ENCODE measurements at regions not wholly inside any gene's neighbourhood (a gene's known extent, or its start where the extent isn't known, plus 50 kb on each side); places are given as distances from the start of the nearest gene placed in this dataset.
"Not testable (repeated sequence)": the region's sequence is repeated elsewhere in the genome, so short reads cannot be mapped to it uniquely, and the experiment has no call there.

DNA sequence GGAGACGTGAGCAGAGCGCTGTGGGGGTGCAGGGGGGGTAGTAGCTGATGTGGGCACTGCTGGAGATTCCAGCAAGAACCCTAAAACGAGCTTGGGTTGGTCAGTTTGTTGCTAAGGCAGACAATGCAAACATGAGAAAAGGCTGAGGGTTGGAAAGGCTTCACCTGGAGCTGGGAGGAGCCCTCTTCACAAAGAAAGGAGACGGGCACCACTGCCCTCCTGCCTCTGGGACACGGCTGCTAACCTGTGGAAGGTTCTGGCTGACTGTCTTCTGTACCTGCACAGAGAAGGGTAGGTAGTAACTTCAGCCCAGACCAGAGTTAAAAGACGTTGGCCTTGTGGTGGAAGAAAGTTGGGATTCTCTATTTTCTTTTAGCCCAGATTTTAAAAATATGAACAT, 108.7 kb downstream of the SUCLA2 start:
- no peak for DNase-seq

DNA sequence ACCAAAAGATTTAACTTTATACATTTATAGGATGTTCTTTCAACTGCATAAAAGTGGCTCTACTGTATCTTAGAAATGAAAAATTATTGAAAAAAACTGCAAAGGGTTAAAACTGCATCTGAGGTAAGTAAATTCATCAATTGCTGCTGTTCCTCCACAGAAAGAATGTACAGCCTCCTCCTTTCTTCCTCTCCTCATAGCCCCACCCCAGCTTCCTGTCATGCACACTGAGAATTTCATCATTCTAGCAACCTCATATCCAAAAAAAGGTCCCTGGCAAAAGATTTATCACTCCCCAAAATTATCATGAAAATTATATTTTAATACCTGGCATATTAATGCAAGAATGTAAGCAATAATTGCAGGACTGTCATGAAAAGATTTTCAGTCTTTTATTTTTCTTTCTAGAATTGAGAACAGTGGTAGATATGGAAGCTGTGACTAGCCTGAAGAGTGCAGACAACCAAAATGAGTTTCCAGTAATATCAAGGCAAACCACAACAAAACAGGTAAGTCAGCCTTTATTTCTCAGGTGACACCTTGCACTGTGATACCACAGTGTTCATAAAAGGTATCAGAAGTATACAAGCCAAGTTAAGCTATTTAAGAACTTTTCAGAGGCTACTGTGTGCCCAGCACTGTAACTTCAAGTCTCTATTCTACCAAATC, 110.8 kb downstream of the SUCLA2 start:
- no peak for DNase-seq

DNA sequence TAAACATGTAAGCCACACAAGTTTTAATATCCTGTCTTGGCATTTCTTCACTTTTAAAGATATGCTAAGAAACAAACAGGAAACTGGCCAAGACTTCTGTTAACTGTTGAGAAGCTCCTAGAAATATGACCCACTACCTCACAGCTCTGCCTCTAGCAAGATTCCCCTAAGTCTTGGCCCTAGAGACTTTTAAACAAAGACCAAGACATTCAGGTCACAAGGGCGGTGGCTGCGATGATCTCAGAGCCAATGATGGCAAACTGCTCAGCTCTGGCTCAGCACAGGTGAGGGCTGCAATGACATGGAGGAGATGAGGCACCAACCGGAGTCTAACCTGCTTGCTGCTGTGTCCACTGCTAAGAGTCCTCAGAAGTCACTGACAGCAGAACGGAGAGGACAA, 114.8 kb downstream of the SUCLA2 start:
- no peak for DNase-seq

DNA sequence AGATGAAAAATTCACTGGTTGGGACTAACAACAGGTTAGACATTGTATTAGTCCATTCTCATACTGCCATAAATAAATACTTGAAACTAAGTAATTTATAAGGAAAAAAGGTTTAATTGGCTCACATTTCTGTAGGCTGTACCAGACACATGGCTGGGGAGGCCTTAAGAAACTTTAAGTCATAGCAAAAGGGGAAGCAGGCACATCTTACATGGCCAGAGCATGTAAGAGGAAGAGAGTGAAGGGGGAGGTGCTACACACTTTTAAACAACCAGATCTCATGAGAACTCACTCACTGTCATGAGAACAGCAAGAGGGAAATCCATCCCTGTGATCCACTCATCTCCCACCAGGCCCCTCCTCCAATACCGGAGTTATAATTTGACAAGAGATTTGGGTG, 125.9 kb downstream of the SUCLA2 start:
- no peak for DNase-seq

DNA sequence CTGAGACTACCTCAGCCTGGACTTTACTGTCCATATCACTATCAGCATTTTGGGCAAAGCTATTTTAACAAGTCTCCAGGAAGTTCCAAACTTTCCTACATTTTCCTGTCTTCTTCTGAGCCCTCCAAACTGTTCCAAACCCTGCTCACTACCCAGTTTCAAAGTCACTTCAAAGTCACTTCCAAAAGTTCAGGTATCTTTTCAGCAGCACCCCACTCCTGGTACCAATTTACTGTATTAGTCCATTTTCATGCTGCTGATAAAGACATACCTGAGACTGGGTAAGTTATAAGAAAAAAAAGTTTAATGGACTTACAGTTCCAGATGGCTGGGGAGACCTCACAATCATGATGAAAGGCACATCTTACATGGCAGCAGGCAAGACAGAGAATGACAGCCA, 127.1 kb downstream of the SUCLA2 start:
- not testable (repeated sequence) for DNase-seq

DNA sequence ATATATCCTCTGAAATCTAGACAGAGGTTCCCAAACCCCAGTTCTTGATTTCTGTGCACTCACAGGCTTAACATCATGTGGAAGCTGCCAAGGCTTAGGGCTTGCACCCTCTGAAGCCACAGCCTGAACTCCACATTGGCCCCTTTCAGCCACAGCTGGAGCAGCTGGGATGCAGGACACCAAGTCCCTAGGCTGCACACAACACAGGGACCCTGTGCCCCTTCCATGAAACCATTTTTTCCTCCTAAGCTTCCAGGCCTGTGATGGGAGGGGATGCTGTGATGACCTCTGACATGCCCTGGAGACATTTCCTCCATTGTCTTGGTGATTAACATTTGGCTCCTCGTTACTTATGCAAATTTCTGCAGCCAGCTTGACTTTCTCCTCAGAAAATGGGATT, 127.8 kb downstream of the SUCLA2 start:
- DNase-seq, result not testable (repeated sequence)

DNA sequence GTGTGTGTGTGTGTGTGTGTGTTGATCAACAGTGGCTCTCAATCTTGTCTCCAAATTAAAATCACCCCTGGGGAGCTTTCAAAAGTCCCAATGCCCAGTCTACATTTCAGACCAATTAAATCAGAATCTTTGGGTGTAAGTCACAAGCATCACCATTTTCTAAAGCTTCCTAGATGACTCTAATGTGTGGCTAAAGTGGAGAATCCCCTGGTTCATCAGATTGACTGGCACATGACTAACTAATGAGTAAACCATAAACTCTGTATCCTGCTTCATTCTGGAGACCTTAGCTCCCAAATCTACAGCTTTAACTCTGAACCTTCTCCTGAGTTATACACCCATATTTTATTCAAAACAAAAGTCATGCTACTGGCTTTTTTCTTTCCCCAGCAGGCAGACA, 131.3 kb downstream of the SUCLA2 start:
- DNase-seq, result no peak

DNA sequence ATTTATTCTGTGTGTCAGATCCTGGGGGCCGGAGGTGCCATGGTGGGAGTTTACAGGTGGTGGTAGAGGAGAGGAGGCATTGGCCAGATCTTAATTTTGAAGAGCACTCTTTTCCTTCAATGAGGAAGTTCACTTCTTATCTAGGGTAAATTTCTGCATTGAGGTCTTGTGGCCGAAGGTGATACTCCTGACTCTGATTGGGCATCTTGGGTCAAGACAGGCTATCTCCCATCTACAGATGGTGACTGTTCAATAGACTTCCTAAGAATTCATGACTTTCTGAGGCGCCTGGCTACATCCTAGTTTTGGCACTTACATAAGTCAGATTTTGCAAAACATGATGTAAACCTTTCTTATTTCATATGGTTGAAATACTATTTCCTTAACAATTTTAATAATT, 135.2 kb downstream of the SUCLA2 start:
- DNase-seq, result no peak

DNA sequence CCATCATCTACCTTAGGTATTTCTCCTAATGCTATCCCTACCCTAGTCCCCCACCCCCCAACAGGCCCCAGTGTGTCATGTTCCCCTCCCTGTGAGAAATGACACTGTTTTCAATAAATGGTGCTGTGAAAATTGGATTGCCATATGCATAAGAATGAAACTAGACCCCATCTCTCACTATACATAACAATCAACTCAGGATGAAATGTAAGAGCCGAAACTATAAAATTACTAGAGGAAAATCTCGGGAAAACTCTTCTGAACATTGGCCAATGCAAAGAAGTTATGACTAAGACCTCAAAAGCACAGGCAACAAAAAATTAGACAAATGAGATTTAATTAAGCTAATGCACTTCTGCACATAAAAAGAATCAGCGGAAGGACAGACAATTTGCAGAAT, 138.2 kb downstream of the SUCLA2 start:
- no peak for DNase-seq

DNA sequence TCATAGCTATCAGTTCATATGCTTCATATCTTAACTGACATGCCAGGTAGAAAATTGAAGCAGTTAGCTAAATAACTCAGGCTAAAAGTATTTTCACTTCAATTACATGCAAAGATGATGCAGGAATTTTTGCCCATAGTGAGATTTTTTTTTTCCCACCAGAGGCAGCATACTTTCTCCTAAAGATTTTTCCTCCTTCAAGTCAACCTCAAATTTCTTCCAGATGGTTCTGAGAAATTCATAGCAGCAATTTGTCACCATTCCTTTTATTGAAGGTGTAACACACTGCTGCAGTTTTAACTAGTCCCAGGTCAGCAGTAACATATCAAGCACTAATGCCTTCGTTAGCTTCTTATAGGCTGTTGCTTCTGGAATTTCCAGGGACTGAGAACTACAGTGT, 141.9 kb downstream of the SUCLA2 start:
- DNase-seq, result no peak

DNA sequence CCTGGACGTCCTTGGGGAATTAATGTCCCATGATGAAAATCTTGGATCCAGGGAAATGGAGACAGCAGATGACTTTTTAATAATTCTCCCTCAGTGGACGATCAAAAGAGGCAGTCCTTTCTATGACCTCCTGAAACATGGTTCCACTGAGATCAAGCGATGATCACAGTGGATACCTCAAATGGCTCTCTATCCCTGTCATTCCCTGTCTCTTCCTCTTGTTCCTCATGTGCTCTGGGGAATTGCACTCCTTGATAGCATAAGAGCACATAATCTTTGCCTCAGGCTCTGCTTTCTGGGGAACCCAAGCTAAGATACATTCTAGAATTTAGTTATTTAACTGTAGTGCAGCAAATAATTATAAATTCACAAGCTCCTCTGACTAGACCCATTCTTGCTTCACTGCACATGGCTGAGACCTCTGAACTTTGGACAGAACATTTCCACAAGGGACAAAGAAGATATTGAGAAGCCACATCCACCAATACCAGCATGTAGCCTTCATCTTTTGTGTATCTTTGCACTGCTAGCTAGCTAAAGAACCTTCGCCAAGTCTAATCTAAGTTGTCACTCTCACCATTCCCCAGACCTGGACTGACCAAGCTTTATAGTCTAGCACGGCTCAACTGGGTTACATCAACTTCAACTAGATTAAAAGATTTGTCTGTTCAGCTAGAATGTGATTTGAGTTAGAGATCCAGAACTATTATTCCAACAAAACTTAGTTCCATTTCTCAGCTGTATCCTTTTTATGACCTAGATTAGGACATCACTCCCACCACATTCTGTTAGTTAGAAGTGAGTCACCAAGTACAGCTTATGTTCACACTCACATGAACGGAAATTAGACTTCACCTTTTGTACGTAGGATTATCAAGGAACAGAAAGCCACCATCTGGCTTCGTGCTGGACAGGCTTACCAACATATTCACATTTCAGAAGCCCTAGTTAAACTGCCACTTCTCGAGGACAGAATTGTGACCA, 142.7 kb downstream of the SUCLA2 start:
- no peak for DNase-seq

DNA sequence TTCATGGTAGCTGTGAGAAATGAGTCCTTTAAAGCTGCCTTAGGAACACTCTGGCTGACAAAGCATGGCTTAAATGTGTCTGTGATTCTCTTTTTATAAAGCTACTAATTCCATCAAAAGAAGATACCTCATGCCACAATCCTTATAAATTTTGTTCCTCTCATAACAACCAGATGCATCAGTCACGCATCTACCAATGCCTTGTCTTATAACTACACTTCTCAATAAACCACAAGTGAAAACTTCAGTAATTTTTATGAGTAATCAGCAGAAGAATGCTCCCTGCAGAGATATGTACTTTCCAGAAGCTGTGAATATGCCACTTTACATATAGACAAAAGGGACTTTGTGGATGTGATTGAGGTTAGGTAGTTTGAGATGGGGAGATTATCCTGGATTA, 147.8 kb downstream of the SUCLA2 start:
- DNase-seq, result no peak

DNA sequence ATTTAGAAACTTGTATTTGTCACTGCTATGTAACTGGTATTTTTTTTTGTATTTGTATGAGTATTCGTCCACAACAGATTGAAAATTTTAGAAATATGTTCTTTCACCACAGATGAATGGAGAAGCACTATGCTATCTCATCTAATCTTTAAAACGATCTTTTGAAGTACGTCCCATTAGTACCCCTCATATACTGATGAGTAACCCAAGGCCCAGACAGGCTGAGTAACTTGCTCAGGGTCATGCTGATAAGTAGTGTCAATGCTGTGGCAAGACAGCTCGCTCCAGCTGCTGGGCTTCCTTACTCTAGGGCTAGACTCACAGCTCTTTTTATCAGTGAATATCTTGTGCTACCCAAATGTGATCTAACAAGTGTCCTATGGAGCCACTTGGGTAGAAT, 154.2 kb downstream of the SUCLA2 start:
- DNase-seq, result no peak

DNA sequence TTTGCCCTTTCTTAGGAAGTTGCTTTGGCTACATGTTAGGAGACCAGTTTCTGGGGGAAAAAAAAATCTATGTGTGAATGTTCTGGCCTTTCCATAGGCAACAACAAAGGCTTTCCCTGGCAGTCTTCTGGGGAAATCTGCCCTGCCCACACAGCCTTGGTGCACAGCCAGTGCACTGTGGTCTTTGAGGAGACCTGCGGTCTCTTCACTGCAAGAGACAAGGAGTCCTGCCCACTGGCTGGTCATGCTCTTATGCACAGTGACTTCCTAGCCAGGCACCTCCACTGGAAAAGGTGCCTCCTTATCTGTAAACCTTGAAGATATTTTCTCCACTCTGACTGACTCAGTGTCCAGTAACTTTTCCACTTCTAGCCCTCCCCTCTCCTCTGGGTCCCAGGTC, 155.1 kb downstream of the SUCLA2 start:
- DNase-seq, result no peak

DNA sequence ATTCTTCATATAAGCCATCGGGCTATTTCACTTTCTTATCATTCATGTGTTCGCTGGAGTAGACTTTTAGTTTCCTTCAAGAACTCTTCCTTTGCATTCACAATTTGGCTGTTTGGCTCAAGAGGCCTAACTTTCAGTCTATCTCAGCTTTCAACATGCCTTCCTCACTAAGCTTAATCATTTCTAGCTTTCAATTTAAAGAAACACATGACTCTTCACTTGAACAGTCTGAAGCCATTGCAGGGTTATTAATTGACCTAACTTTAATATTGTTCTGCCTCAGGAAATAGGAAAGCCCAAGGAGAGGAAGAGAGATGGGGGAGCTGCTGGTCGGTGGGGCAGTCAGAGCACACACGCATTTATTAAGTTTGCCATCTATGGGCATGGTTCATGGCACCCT, 158.1 kb downstream of the SUCLA2 start:
- no peak for DNase-seq

DNA sequence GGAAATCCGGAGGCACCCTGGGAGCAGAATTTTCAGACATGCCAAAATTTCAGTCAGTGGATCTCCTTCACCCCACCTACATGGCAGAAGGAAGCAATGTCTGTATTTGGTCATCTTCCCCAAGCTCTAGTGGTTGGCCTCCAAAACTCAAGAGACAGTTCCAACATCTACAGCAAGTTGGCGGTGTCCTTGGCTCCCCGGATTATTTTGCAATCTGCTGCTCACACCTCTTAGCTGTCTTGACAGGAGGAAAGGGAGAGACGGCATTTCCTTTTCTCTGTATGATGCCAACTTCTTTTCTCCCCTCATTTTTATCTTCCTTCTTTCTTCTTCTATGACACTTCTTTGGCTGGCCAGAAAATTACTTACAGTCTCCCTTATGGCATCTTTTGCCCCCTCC, 159.9 kb downstream of the SUCLA2 start:
- no peak for DNase-seq

DNA sequence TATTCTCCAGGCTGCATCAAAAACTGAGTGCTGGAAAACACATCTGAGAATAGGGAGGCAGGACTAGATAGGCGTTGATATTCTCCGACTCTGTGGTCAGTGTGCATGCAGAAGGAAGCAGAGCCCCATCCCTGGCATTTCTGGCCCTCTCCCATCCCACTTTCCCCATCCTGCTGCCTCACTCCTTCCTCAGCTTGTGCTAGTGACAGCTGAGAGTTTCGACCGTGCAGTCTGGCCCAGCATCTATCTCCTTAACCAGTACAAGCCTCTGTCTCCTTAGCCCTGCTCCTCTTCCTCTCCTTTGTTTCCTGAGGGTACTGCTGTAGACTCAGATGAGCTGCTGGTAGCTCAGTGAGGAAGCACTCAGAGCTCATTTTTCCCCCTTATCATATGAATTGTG, 163.2 kb downstream of the SUCLA2 start:
- DNase-seq, result no peak

DNA sequence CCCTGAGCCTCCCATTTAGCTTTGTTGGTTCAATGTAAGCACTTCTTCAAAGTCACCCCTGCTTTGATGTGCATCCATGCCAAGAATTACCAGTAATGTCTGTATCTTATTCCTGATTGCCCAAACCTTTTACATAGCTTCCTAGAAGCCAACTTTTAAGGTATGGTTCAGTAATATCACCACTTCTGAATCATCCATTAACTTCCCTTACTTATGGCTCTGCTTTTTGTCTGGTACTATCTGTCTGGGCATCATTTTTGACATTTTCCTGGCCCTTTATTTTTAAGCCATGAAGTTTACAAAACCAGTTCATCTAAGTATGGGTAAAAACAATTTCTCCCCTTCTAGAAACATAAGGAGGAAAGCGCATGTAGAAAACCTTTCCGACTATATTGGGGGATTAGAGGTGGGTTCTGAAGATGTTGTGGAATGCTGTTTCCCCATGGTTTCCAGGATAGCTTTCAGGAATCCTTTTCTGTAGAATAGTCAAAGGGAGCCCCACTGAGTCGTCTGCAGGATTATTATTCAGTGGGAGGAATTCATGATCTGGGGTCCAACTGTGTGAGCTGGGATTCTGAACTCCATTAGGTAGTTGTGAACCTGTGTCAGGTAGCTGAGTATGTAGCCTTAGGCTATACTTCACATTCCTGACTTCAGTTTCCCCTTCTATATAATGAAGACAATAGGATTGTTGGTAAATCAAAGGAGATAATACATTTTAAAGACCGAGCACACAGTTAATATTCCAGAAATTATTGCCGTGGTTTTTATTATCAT, 163.8 kb downstream of the SUCLA2 start:
- DNase-seq, result no peak

DNA sequence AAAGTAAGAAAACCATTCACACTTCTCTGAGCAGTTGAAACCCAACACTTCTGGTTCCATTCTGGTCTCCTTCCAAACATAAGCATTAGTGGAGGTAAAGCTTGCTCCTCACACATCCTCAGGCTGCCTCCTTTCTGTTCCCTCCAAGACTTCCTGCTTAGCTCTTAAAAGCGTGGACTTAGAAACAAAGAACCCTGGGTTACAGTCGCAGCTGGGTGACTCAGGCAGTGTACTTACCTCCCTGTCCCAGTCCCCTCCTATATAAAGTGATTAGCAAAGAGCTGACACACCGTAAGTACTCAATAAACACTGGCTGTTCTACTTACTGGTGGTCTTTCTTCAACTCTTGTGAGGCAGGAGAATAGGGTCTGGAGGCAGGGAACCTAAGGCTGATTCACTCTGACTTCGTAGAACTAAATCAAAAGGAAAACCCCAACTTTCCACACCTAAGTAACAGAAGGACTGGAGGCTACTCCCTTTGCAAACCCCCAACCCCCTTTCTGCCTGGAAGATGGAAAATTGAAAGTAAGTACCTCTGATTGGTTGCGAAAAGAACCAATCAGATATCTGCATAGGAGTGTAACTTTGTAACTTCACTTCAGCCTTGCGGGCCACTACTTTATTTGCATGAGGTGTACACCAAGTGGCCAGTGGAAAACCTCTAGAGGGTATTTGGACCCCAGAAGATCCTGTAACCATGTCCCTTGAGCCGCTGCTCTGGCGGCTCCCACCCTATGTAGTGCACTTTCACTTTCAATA, 165.4 kb downstream of the SUCLA2 start:
- DNase-seq, result no peak

DNA sequence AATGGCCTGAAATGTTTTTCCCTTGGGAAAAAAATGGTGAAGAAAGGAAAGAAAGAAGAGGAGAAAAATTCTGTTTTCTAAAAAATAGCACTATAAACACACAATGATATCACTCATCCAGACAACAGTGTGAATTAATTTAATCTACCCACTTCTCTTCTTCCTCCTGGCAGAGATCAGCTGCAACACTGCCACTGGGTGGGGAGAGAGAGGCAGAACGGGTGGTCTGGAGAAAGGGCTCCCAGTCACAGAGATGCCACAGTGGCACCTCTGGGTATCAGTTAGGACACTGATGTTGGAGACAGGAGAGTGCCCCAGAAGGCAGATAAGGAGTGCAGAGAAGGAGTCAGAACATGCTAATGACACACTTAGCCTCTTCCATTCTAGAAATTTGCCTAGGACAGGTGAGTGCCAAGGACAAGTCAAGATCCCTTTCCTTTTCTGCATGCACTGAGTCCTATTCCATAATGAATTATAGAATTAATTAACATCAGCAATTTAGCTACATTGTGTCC, 168.6 kb downstream of the SUCLA2 start:
- no peak for DNase-seq

DNA sequence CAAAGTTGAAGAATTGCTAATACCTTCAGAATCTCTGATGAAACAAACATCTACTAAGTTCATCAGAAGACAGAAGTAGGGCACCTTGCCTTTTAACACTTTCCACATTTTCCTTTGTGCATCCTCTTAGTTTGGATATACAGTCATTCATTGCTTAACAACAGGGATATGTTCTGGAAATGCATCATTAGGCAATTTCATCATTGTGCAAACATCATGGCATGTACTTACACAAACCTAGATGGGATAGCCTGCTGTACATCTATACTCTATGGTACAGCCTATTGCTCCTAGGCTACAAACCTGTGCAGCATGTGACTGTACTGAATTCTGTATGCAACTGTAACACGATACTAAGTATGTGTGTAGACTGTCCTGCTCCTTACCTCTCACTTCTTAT, 169.8 kb downstream of the SUCLA2 start:
- DNase-seq, result no peak

DNA sequence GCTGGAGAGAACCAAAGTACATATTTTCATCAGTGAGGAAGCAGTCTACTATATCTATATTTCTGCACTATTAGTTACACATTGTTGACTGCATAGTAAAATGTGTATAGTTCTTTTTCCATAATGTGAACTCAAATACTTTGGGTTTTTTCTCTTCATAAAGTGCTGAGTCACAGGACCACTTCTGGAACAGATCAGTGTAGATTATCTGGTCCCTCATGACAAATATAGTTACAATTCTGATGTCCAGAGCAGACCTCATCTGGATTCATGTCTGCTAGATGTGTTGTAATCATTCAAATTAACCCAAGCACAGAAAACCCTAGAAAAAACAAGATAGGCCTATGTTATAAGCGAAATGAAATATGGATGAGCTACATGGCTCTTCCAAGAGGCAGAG, 171.4 kb downstream of the SUCLA2 start:
- no peak for DNase-seq

DNA sequence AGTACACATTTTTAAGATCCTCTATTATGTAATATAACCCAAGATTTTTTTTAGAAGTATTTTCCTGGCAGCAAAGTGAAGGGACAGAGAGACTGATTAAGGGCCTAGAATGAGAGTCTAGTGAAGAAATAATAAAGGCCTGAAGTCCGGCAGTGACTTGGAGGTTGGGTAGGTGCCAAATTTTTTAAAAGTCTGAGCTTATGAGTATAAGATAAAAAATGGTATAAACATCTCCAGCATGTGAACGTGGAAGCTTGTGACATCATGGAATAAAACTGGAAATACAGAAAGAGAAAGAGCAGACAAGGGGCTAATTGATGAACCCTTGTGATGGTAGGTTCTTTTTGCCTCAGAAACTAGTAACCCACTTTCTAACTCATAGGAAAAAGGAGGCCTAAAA, 174.6 kb downstream of the SUCLA2 start:
- no peak for DNase-seq
